NCI-H2171 treated with DMSO at 0.1 percent for 48 hours (cell line): ENCODE measurements at regions not wholly inside any gene's neighbourhood (a gene's known extent, or its start where the extent isn't known, plus 50 kb on each side); places are given as distances from the start of the nearest gene placed in this dataset.
A peak's percentile ranks its signal among the peaks of the same experiment; 100 is the strongest.

Experiments used
- DNase-seq: peaks from one replicate; lab custom pipeline; 2025; lab: John Stamatoyannopoulos, UW

GRCh38 chr13:73748404-73748803 lies 385.8 kb downstream of the KLF12 start:
- DNase-seq = no peak

DNA sequence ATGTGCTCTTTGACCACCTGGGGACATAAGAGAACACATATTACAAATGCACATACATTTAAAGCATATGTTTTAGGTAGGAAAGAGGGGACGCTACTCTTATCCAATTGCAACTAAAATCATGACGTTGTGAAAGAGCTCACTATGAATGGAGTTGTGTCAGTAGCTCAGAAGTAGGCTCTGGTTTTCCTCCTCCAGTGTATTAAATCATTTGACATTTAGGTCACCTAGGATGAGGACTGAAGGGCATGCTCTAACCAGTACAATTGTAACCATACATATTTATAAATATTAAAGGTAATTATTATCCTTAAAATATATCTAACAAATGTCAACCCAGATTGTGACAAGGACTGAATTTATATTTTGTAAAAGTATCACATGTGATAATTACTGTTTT lies 389.0 kb downstream of the KLF12 start:
- no peak for DNase-seq

DNA sequence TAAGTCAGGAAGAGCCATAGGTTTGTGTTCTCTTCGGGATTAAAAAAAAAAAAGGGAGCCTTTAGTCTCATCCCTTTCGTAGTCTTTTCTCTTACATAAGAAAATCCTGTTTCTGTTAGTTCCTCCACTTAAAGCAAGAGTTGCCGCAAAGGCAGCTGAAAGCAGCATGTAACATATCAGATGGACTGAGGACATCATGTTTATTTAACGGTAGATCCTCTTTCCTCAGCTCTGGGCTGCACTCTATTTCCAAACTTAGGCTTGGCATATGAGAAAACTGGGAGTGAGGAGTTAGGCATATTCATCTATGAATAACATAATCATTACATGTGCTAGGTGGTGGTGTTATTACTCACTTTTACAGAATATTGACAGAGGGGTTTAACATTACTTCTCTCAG lies 391.2 kb downstream of the KLF12 start:
- no peak for DNase-seq

GRCh38 chr13:73741742-73742141 lies 392.5 kb downstream of the KLF12 start:
- DNase-seq = no peak

GRCh38 chr13:73741111-73741510 lies 393.1 kb downstream of the KLF12 start:
- no peak for DNase-seq

DNA sequence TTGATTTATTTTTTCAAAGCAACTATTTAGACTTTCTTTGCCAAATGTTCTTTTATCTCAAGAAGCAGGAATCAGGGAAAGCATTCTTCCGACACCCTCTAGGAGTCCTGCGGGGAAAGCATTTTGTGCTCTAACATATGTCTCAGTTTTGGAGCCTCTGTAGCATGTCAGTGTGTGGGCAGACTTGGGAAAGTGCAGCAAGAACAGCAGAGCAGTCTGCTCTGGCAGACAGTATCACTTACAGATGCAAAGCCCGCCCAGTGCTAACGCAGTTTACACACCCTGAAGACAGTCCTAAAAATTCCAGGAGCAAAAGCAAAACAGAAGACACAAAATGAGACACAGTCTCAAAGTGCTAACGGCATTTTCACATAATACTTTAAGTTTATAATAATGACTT lies 393.5 kb downstream of the KLF12 start:
- DNase-seq = no peak

DNA sequence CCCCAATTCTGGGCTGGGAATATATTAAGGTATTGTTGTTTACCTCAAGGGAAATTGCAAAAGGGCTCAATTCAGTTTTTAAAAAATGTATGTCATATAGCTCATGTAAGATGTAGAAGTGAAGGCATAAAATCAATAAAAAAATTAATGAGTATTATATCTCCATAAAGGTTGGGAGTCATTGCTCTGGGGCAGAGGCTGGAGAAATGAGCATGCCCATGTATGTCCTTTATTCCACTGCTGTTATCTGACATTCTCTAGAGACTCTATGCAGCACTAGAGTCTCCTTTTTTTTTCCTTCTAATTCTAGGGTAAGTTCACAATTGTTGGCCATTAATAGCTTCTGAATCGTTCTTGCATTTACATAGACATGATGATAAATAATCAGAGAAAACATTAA lies 394.8 kb downstream of the KLF12 start:
- DNase-seq = no peak

DNA sequence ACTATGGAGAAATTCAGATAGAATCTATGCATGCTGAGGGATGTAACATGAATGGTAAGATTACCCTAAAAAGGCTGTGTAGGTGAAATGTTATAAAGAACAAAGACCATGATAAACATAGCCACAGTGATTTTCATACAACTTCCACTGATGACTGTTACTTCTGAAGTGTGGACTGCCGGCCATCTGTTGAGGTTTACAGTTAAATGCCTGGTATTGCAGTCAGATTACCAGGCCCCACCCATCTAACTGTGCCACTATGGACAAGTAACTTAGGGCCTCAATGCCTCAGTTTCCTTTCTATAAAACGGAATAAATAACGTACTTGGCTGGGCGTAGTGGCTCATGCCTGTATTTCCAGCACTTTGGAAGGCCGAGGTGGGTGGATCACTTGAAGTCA lies 395.6 kb downstream of the KLF12 start:
- DNase-seq = no peak

GRCh38 chr13:73737214-73737613 lies 397.0 kb downstream of the KLF12 start:
- no peak for DNase-seq

DNA sequence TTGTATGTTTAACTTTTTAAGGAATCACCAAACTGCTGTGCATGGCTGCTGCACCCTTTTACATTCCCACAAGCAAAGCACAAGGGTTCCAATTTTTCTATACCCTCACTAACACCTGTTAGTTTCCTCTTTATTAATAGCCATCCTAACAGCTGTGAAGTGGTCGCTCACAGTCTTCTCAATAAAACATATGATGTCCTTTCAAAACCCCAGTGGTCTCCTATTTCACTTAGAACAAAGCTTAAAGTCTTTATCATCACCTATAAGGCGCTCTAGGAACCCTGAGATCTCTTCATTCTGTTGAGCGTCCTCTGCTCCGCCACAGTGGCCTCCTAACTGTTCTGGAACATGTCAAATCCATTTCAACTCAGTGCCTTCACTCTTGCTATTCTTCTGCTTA lies 400.5 kb downstream of the KLF12 start:
- DNase-seq = no peak

DNA sequence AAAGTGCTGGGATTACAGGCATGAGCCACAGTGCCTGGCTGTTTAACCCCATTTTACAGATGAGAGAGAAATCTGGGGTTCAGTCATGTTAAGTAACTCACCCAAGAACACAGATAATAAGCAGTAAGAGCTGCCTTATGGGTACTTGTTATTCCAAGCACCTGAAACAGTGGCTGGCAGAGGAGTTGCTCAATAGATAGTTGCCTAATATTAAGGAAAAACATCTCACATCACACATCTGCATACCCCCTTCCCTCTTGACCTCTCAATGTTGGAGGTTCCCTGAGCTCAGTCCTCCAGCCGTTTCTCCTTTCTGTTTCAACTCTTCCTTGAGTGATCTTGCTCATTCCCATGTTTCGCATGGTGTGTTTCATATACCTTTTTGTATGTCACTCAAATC lies 401.9 kb downstream of the KLF12 start:
- DNase-seq = no peak

- no peak for DNase-seq
Measured at GRCh38 chr13:73731564-73731963, 402.6 kb downstream of the KLF12 start.

- no peak for DNase-seq
Measured at GRCh38 chr13:73730014-73730413, 404.2 kb downstream of the KLF12 start.

DNA sequence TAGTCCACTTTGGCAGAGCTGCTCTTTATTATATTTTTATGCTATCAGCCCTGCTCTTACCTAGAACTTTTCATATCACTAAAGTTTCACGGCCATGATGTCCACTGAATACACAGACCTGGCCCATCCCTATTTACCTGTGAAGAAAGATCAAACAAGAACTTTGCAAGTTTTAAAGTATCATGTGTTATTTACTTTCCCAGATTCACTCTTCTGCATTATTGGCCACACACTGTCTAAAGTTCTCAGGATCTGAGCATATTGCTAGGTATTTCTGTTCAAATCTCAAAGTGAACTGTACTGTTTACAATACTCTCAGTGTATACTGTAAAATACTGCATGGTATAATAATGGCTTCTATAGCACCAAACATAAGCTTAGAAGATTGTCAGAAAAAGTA lies 405.2 kb downstream of the KLF12 start:
- DNase-seq = no peak

DNA sequence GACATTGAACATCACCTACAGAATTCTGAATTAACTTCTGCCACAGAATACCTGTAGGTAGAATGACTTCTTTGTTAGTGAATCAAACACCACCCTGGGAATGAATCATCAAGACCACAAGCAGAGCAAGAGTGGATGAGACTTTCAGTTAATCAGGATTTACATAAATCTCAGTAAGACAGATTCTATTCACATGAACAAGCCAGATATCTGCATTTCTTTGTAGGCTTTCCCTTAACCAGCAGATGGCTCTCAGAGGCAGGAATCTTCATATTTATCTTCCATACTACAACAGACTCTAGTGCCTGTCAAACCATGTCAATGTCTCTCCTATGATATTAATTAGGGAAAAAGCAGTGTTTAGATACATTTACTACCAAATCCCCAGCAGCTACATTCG lies 412.1 kb downstream of the KLF12 start:
- peak; percentile 42 for DNase-seq

GRCh38 chr13:73721571-73721970 lies 412.6 kb downstream of the KLF12 start:
- DNase-seq = no peak

DNA sequence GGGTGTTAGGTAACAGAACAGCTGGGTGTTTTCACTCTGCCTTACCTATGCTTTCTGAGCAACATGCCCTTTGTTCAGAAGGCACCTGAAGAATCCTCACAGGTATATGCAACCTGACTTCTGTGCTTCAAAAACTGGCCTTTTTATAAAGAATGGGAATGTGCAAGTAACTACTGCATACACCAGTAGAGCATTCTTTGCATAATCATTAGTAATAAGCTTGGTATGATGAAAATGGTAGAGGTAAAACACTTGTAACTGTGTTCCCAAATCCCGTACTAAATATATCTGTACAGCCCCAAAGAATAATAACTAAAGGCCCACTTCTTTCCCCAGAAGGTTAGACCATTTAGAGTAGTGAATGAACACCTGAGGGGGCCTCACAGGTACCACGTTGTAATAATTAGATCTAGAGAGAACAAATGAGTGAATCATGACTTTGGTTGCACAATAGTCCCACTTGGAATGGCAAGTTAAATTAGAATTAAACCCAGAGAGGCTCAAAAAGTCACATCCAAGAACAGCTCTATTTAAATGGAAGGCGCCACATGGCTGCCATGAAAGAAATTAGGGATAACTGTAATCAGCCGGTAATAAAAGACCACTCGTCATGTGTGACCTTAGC lies 413.9 kb downstream of the KLF12 start:
- DNase-seq = no peak

DNA sequence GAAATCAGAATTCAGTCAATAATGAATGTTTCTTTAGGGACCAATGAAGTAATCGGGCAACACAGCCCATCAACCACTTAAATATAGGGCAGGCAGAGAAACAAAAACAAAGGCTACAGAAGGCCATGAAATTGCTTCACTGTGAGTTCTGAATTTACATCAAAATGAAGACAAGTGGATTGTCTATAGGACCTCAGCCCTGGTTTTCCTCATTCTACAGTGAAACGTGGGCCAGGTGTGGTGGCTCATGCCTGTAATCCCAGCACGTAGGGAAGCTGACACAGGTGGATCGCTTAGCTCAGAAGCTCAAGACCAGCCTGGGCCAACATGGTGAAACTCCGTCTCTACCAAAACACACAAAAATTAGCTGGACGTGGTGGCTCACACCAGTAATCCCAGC lies 416.0 kb downstream of the KLF12 start:
- DNase-seq = no peak

GRCh38 chr13:73717632-73718031 lies 416.6 kb downstream of the KLF12 start:
- DNase-seq = peak; percentile 40

GRCh38 chr13:73715911-73716510 lies 418.2 kb downstream of the KLF12 start:
- no peak for DNase-seq

DNA sequence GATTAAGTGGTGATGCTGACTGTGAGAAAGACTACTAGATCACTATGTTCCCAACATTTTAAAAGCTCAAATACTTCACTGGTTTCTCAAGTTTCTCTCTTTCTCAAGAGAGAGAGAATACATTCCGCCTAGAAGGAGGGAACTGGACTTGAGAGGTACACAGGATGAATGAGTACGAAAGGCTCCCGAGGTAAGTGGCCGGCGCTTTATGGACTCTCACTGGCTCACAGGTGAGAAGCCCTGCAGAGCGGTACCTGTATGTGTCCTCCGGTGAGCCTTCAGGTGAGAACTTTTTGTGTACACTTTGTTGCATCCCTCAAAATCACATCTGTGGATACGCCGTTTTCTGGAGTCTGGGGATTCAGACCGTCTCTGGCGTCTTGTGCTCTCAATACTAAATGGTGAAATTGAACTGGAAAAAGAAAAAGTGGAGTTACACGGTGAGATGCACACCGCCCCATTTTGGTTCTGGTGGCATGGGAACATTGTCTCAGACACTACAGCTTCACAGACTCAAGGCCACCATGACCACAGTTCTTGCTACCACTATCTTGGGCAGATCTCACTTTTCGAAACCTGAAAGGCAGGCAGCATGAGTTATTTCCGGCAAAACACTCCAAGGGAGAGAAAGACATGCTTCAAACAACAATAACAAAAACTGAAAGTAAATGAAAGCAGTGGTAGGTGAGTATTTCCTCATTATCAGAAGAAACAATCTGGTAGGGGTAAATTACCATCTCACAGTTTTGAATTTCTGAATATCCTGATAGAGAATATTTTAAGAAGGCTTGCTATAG lies 418.9 kb downstream of the KLF12 start:
- DNase-seq = no peak

DNA sequence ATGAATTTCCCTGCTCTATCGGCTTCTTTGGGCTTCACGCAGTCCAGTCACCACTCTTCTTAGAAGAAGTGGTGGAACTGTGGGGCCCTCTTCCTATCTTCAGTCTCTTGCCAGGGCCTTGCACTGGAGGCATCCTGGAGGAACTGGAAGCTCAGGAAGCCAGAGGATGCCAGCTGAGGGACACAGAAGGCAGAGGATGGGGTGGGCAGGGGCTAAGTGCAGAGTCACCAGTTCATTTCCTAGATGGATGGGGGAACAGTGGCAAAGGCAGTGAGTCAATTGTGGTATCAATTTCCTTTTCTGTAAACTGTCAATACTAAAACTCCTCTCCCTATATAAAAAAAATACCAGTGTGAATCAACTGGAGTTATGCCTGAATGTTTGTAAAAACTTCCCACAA lies 419.7 kb downstream of the KLF12 start:
- no peak for DNase-seq

DNA sequence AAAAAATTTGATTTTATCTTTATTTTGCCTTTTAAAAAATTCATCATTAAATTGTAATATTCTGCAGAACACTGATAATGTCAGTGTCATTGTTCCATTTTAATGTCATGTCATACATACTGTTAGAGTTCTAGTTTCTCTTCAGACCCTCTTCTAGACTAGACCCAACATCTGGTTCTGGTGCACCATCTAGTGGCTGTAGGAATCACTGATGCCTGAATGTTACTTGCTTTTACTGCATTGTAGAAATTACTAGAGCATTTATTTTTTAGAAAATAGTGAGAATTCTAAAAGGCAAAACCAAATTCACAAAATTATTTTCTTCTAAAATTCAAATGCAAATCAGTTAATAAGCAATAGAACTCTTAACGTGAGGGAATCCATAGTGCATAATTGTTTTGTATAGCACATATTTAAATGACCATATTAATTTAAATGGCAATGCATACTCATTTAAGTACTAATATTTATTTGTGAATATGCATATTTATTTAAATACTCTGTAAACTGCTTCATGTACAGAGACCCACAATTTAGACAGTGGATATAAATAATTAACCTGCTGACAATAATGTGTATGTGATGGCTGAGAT lies 425.7 kb downstream of the KLF12 start:
- peak; percentile 75 for DNase-seq
